CD1c-positive myeloid dendritic cell (primary cell): ENCODE measurements at regions not wholly inside any gene's neighbourhood (a gene's known extent, or its start where the extent isn't known, plus 50 kb on each side); places are given as distances from the start of the nearest gene placed in this dataset.

Experiments used
- DNase-seq: peaks from one replicate; pipeline ENCODE4 v3.0.0-alpha.2; 2016; ENCODE audit errors: extremely low spot score

DNA sequence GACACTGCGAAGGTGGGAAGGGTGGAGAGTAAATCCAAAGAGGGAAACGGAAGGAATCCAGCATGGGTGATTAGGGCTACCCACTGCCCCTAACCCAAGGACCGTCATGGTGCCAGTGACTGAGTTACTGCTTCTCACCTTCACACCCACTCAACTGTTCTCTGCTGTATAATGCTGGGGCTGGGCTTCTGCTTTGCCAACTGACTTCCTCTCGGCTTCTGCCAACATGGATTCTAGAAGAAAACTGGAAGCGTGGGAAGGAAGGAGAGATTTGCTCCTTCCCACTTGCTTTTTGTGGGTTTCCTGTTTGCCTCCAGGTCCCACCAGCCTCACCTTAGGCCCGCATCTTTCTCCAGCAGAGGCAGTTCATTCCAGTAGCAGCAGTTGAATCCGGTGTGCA lies 153.5 kb upstream of the RAI14 start:
- peak; percentile 76 for DNase-seq

DNA sequence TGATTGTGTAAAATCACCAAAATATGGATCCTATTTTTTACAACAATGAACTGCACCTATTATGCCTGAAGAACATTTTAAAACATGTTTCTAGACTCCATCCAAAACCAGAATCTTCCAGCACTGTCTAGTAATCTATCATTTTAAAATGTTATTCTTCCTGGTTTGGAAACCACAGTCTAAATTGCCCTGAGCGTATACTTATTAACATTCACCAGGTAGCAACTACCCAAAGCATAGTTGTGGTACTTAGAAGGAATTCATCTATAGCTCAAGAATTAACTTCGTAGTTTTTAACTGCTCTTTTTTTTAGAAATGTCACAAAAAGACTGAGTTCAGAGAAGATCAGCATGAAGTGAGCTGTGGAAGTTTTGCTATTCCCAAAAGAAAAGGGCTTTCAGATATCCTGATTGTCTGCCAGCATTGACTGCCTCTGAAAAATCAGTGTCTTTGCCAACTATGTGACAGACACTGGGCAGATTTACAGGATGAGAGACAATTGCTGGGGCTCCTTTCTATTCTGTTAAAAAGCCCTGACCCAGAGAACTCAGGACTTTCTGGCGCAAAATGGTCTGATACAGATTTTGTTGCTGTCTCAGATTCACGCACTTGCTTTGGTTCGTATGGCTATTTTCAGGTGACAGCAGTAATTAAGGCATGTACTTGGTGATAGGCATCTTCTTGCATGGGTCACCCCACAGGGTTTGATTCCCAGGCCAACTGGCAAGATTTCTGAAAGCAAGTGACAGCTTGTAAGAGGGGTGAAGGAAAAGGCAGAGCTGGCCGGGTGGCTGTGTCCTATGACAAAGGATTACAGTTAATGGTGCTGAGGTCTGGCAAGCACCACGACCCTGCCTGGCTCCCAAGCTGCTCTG lies 152.5 kb upstream of the RAI14 start:
- DNase-seq = no peak

DNA sequence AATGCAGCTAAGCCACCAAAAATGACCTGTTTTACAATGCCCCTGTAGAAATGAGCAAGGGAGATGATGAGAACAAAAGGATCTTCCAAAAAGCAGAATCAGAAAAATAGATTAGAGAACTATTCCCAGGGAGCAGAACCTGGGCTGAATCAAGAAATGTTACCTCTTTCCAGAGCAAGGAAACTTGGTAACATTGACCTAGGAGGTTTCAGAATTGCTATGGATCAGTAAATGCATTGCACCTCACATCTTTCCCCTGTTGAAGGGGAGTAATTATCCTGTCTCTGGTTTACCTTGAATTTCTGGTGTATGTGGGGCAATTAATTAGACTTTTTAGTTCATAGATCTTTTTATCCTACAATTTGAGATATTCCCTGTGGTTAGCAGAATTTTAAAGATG lies 151.2 kb upstream of the RAI14 start:
- no peak for DNase-seq

DNA sequence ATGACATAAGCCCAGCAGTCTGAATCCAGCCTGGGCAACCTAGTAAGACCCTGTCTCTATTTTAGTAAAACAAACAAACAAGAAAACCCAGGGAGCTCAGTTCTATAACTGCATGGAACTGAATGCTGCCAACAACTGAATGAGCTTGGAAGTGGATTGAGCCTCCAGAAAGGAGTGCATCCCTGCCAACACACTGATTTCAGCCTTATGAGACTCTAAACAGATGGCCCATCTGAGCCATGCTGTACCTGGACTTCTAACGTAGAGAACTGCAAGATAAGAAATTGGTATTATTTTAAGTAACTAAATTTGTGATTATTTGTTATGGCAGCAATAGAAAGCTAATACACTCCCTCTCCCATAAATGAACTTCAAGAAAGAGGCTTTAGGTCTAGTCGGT lies 150.4 kb upstream of the RAI14 start:
- DNase-seq = no peak

DNA sequence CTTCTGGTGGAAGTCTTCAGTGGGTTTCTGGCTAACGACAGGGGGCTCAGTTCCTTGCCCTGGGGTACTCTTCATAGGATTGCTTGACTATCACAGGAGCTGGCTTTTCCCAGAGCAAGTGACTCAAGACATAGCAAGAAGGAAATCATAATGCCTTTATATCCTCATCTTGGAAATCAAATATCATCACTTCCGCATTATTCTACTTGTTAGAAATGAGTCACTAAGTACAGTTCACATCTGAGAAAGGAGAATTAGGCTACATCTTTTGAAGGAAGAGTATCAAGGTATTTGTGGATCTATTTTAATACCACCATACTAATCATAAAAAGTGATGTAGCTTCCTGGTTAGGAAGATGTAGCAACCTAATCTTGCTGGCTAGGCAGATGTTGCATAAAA lies 148.2 kb upstream of the RAI14 start:
- peak; percentile 18 for DNase-seq

DNA sequence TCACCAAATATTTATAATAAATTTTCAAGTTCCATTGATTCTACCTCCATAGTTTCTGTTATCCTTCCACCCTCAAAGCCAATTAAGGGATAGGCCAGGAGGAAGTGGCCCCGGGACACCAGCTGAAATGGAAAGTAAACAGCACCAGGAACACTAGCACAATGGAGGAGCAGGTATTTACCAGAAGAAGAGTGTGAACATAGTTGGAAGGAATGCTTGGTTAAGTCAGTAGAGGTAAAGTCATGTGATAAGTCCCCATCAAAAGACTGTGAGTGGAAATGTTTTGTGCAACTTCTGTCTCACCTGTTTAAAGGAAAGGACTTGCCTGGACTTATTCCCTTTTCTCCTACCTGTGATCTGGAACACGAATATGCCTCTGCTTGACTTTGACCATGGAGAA lies 146.7 kb upstream of the RAI14 start:
- no peak for DNase-seq

DNA sequence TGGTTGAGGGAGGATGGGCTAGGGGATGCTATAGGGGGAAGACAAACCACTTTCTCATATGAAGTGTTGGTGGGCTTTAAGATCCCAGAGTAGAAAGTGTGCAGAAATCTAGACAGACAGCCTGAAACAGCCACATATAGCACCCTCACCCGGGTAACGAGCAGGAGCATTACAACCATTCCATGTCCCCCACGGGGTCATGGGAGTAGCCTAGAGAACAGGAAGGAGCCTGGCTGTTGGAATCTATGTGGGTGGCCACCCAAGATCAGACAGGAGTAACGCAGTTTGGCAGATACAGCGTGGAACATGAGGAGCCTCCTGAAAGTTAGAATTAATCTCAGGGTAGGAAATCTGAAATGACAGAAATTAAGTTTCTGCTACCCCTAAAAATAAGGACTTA lies 146.1 kb upstream of the RAI14 start:
- no peak for DNase-seq

DNA sequence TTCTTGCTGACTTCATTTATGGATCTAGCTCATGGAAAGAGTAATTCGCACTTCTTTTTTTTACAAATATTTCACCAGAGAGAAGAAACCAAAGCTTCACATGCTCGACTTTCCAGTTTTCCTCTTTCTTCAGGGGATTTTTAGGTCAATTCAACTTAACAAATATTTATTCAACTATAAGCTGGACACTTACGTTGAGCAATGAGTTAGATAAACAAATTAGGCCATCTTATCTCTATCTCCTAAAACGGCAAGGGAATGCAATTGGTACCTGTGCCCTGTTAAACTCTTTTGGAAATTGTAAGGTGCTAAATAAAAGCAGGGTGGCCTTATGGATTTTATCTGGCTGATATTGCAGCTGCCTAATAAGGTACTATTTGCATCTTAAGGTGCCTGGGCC lies 145.1 kb upstream of the RAI14 start:
- no peak for DNase-seq

DNA sequence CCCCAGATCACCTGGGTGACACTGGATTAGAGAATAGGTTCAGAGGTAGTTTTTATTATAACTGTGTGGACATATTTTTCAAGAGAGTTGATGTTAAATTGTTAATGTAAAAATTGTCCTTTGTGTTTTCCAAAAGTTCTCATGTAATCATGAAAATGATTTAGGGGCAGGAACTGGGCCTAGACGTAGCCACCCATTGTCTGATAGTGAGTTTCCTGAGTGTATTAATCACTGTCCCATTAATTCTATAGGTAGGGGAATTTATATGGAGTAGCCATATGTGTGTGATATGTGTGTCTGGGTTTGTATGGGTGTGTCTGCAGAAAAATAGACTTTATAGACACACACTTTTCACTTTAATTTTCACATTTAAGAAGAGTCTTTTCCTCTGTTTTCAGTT lies 144.6 kb upstream of the RAI14 start:
- no peak for DNase-seq

DNA sequence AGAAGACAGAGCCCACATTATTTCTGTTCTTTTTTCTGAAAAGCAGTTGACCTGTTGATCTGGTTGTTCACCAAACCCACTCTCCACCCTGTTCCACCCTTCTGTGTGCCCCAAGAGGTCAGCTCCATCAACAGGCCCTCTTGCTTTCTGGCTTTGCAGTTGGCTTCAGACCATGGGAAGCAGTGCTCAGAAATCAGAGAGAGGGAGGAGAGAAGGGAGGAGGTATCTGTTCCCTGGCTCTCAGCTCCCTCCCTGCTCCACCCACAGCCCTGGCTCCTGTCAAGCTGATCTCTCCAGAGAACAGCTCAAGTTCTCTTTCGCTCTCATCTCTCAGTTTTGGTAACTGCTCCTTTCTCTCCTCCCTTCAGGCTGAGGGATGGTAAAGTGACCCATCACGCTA lies 144.2 kb upstream of the RAI14 start:
- DNase-seq = no peak

DNA sequence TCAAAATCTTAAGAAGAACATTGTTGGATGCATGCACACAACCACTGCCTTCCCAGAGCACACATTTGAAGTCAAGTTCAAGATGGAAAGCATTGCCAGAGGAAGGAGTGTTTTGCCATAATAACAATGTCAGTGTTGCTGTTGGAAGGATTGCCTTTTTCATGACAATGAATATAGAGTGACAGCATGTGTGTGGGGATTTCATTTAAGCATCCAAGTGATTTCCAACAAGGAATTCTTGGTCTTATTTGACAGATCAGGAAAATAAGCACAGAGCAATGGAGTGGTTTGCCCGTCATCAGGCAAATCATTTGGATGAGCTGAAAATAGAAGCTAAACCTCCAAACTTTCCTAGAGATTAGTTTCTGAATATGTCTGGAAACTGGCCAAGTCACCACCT lies 140.0 kb upstream of the RAI14 start:
- no peak for DNase-seq

DNA sequence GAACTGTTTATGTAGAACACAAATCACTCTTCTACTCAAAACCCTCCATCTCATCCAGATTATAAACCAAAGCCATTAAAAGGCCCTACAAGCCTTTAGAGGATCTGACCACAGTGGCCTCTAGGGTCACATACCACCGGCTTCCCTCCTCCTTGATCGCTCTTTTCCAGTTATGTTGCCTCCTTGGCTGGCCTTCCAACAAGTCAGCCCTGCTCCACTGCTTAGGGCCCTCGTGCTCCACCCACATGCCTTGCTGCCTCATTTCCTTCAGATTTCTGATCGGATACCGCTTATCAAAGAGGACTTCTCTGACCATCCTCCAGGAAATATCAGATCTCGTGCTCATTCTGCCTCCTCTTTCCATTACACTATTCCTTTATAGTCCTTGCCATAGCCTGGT lies 139.4 kb upstream of the RAI14 start:
- DNase-seq = no peak

DNA sequence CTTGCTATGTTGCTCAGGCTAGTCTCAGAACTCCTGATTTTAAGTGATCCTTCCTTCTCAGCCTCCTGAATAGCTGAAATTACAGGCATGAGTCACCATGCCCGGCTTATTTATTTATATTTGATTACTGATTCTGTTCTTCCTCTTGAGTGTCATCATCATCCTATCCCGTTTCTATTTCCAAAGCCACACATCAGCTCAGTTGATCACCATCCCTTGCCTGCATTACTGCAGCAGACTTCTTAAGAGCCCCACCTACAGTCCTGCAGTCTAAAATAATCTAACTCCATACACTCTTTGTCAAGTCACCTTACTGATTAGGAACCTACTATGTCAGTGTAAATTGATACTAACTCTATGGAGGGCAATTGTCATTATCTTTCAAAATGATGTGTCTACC lies 138.9 kb upstream of the RAI14 start:
- DNase-seq = no peak

DNA sequence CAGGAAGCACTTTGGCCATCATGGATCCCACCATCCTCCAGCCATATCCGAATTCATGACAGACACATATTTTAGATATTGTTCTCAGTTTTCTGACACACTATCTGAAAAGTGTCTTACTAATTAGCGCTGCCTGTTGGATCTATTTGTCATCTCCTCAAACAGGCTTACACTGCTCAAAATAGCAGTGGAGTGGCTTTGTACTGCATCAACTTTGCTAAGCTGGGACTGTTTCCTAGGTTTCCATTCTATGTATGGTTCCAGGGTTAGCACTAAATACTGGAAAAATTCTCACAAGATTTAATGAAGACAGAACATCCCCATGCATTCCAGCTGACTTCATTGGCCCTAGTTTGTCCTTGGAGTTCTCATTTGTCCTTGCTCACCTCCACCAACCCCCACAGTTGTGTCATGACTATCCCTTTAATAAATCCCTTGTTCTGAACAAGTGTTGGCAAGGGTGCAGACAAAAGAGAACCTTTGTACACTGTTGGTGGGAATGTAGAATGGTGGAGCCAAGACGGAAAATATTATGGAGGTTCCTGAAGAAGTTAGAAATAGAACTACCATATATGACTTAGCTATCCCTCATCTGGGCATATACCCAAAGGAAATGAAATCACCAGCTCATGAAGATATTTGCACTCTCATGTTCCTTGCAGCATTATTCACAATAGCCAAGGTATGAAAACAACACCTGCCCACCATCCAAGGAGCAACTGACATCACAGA lies 136.5 kb upstream of the RAI14 start:
- no peak for DNase-seq

DNA sequence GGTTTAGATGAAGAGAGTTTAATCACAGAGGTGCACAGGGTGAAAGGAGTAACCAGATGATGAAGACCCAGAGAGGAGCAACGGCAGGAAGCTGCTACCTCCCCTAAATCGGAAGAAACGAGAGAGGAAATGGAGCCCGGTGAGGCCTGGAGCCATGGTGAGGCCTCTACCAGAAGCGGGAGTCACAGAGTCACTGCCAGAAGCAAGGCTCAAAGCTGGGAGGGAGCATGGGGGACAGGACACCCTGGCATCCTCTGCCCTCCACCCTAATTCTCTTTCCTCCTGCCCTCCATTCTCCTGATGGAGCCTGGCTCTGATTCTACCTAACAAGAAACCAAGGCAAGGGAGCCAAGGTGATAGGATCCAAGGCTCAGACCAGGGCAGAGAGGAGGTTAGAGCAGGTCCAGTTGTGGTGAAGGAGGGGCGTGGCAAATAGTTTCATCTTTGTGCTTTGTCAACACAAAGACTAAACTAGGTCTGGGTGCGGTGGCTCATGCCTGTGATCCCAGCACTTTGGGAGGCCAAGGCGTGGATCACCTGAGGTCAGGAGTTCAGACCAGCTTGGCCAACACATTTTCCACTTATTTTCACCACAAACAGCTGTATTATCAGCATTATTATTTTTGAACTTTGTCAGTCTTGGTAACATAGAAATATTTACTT lies 134.4 kb upstream of the RAI14 start:
- DNase-seq = no peak

DNA sequence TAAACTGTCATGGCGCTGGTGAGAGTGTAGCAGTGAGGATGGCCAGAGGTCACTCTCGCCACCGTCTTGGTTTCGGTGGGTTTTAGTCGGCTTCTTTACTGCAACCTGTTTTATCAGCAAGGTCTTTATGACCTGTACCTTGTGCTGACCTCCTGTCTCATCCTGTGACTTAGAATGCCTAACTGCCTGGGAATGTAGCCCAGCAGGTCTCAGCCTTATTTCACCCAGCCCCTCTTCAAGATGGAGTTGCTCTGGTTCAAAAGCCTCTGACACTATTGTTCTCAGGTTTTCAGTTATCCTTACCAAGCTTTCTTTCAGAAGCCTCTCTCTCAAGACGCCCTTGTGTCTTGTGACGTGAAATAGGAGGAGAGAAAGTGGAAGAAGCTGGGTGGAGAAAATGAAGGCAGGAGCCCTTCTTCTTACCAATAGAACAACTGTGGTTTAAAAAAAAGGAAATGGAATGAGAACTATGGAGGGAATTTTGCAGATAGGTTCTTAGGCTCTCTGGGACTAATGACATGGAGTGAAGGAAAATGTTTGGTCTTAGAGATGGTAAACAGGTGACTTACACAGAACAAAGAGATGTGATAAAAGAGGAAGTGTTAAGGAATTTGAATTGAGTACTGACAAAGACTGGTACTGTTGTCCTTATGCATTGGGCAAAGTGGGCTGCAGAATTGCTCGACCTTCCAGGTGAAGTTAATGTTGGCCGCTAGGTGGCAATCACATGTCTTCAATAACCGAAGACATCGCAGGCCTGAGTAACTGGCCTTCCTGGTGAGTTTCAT lies 133.3 kb upstream of the RAI14 start:
- peak; percentile 66 for DNase-seq

DNA sequence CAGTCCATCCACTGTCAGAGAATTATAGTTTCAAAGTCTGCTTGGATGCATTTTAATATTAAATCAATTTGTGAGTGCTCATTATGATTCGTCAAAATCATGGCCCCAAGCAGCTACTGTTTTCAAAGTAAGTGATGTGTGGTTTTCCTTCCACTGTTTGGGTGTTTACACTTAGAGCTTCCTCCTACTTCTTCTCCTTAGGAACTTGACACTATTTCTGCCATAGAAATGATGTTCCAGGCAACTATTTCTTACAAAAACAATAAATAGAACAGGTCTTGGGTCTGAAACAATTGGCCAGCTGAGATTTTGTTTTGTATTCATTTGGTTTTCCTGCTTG lies 132.8 kb upstream of the RAI14 start:
- no peak for DNase-seq

DNA sequence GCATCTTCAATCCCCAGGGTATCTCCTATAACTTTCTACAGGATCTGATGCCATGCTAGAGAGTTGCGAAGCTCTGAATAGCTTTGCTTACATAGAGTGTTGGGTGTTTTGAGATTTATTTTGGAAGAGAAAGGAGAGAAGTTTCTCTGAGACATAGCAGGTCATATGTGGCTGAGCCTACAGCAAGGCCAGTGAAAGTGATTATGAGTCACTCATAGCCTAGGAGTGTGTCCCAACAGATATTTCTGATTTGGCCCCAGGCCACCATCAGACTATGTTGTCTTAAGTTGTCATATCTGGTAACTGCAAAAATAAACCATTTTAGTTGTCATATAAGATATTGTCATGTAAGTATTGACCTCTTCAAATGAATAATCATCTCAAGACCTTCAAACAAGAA lies 132.0 kb upstream of the RAI14 start:
- no peak for DNase-seq

DNA sequence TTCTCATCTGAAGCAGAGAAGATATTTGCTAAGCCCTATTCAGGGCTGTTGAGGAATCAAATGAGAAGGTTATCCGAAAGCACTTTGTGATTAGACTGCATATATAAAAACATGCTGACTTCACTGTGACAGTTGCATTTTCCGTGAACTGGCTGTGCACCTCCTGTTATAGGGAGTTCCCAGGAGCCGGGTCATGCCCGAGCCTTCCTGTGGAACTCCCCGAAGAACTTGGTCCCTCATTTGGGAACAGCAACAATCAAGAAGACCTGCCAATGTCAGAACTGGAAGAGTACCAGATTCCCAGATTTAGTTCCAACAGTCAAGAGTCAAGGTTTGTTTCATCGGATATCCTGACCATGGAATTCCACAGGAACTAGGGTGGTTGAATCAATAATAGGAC lies 130.4 kb upstream of the RAI14 start:
- DNase-seq = no peak

DNA sequence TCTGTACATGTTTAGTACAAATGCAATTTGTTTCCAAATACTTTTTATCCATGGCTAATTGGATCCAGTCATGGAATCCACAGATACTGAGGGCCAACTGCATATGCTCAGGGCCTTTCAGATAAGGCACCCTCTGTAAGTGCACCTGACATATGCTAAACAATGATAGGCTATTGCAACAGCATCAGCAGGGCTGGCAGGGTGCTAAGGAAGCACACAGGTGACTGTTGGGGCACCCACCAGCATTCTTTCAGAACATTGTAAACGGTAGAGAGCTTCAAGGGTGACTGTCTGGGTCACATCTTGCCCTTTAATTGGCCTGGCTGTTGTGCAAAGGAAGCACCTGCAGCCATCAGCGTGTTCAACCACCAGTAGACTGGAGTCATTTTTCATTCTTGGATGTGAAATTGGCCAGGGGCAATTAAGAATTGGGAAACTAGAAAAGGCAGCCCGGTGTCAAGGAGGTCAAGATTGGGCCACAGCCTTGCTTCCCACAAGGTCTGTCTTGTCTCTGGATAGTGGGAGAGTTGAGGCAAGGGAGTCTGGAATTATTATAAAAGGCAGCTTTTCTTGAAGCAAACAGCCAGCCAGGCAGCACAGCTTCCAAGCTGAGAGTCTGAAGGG lies 129.3 kb upstream of the RAI14 start:
- no peak for DNase-seq

DNA sequence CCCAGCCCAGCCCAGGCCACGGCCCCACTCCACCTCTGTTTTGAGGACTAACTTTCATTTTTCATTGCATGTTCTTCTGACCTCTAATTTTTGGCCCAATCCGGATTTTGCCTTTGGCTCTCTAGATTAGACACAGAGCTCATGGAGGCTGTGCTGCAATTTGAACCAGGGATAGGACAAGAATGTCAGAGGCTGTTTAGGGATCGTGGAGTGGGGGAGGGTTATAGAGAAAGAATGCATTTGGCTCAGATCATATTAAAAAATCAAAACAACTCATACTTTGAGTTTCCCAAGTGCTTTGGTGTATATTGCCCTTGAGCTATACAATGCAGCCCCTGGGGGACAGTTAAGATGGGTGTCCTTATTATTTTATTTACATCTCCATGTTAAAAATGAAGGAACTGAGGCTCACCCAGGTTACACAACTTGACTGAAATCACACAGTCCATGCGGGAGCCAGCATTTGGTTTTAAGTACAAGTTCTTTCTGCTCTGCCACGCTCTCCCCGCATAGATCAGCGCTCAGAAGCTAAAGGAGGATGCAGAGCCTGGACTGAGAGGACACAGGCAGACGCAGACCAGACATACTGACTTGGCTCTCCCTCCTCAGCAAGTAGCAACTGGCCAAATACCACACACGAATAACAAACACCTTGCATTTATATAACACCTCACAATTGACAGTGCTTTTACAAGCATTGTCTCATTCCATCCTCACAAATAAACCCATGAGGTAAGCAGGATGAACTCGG lies 126.4 kb upstream of the RAI14 start:
- DNase-seq = no peak
